ENCODE measurements at regions not wholly inside any gene's neighbourhood (a gene's known extent, or its start where the extent isn't known, plus 50 kb on each side); places are given as distances from the start of the nearest gene placed in this dataset.

DNA sequence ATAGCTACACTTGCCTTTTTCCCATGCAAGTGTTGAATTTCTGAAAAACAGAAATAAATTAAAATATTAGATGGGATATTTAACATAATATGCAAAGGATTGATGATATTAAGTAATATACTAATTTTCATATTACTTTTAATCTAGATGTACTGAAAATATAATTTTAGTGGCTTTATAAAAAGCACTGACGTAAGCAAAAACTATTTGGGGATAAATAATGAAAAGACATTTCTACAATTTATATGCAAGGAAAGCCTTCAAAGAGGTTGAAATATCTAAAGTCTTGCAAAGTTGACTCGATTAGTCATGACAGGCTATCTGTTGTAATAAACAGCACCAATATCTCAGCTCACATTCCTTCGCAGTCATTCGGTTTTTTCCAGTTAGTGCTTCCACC is 94.9 kb upstream of the ABCB5 start:
- no peak for TF ChIP-seq CTCF (IDR thresholded peaks at IDR 0.05; ENCODE audit: low read depth, low read length)
- TF ChIP-seq EZH2phosphoT487 (IDR thresholded peaks at IDR 0.05; ENCODE audit: low read depth), result no peak
